HG03520 (cell line): ENCODE measurements at regions not wholly inside any gene's neighbourhood (a gene's known extent, or its start where the extent isn't known, plus 50 kb on each side); places are given as distances from the start of the nearest gene placed in this dataset.

Source experiments
- ATAC-seq: cut with Tn5 transposase; IDR thresholded peaks from one replicate; pipeline ENCODE4 v1.9.1; 2021; ENCODE audit warnings: mild to moderate bottlenecking, moderate library complexity; ENCODE audit not compliant: unreplicated experiment

DNA sequence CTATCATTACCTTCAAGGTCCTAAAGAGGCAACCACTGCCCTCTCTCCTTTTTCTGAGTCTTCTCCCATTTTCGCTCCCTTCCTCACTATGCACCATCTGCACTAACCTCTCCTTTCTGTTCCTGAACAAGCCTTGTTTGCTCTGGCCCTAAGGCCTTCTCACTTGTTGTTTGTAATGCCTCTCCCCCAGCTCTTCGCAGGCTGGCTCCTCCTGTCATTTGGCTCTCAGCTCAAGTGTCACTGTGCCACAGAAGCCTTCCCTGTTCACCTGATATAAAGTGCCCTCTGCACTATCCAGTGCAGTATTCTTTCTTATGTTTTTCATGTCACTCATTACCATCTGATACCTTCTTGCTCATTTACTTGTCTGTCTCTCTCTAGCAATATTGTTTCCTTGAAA lies 303.7 kb downstream of the KCNN2 start:
- ATAC-seq: no peak

- ATAC-seq: no peak
Observed at GRCh38 chr5:114660791-114661190, 298.9 kb downstream of the KCNN2 start.

DNA sequence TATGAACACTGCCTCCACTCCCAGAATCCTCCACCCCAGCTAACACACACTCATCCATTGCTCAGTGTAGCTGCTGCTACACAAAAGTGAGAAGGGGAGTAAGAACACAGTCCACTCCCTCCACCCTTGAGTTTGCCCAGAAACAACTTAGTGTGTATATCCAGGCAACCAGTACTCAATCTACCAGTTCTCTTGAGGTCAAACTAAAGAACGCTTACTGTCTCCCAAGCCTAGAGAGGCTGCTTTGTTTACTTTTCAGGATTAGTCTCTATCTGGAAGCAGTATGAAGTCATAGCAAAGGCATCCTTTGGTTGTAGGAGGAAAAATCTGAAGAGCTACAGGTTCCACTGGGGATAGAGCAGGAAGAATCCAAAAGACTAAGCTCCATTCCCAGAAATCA lies 296.3 kb downstream of the KCNN2 start:
- no peak for ATAC-seq

- ATAC-seq: no peak
Observed at GRCh38 chr5:114657342-114658130, 295.7 kb downstream of the KCNN2 start.

DNA sequence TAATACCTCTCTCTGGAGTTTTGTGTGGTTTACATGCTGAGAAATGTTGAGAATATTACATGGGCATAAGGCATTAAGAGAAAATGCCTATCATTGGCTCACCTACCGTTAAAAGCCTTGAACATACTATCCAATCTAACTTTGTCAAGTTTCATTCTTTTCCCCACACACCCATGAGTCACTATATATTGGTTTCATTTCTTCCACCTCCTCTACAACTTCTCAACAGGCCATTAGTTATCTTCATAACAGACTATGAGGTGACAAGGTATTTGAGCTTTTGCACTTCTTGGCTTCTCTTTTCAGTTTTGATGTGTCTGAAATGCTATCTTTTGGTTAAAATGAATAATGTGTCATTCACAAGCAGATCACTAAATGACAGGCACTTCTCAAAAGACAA lies 288.0 kb downstream of the KCNN2 start:
- ATAC-seq: no peak

GRCh38 chr5:114648940-114649339 lies 287.1 kb downstream of the KCNN2 start:
- no peak for ATAC-seq

DNA sequence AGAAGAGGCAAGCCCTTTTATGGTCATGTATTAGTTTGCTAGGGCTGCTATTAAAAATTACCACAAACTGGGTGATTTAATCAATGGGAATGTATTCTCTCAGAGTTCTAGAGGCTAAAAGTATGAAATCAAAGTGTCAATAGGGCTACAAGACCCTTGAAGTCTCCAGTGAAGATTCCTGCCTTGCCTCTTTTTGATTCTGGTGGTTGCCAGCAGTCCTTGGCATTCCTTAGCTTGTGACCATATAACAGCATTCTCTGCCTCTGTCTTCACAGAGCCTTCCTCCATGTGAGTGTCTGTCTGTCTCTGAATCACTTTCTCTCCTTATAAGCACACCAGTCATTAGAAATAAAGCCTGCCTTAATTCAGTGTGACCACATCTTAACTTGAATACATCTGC lies 282.7 kb downstream of the KCNN2 start:
- ATAC-seq: no peak

DNA sequence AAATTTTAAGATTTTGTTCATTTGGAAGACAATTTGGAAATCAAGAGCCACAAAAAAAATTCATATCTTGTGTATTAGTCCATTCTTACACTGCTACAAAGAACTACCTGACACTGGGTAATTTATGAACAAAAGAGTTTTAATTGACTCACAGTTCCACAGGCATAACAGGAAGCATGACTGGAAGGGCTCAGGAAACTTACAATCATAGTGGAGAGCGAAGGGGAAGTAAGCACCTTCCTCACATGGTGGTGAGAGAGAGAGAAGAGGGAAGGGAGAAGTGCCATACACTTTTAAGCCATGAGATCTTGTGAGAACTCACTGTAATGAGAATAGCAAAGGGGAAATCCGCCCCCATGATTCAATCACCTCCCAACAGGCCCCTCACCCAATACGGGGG lies 274.4 kb downstream of the KCNN2 start:
- no peak for ATAC-seq

GRCh38 chr5:114634967-114635901 lies 273.4 kb downstream of the KCNN2 start:
- ATAC-seq: no peak

DNA sequence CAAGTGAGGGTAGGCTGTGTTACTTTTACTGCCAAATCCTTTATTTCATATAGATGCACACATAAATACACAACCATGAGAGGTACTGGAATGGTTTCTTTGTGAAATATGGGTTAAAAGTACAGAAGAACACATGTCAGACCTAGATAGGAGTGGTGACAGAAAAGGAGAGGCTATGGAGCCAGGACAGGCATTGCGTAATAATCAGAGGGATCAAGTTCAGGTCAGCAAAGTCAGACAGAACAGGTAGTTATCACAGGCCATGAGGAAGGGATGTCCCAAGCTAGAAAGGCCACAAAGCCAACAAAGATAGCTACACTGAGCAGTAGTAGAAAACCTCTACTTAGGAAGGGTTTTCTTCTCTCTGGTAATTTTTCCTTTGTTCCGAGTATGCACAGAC lies 272.6 kb downstream of the KCNN2 start:
- ATAC-seq: no peak

GRCh38 chr5:114612406-114612805 lies 250.5 kb downstream of the KCNN2 start:
- ATAC-seq: no peak

GRCh38 chr5:114581136-114581535 lies 219.3 kb downstream of the KCNN2 start:
- no peak for ATAC-seq

DNA sequence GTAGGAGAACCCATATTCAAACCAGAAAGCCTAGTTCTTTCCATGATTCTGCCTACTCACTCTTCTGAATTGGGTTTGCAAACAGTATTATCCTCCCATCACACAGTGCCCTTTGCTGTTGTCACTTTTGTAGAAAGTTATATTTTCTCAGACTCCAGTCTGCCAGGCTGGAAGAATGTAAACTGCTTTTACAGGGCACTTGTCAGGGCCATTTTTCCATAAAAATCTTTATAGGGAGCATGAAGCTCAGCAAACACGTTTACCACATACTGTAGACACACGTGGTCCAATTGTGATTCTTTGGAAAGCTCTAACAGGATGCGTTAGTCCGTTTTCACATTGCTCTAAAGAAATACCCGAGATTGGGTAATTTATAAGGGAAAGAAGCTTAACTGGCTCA lies 204.0 kb downstream of the KCNN2 start:
- ATAC-seq: no peak

DNA sequence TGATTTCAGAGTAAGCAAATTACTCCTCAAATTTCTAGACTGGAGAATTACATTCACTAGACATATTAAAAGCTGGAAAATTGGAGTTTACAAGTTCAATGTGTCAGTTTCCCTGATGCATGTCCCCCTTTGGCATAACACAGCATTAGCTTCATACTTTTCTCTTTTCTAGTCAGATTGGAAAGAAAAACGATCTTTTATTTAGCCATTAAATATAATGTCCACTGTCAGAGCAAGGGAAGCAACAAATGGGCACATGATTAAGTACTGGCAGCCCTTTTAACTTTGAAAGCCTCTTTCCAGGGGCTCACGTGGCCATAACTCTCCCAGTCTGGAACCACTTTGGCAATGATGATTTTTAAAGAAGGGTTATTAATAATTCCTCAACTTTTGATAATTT lies 203.3 kb downstream of the KCNN2 start:
- ATAC-seq: no peak

DNA sequence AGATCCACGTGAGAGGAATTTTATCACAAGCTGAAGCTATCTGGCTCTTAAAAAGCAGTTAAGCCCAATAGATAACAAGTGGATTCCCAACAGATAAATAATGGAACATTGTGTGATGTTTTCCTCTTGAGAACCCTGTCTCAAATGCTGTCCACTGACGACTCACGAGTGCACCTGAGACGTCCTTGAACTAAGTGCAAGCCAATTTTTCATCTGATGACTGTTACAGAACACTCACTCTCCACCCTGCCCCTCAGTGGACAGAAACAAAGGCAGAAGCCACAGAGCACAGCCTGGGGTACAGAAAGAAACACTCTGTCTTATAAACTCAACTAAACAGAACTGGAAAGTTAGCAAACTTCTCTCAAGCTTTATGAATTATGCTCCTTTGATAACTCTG lies 199.5 kb downstream of the KCNN2 start:
- ATAC-seq: no peak
